Body of pancreas (tissue), 4 donors: ENCODE measurements at regions not wholly inside any gene's neighbourhood (a gene's known extent, or its start where the extent isn't known, plus 50 kb on each side); places are given as distances from the start of the nearest gene placed in this dataset.

Experiments used
- ATAC-seq: fragments of 150-250 bp; one replicate; pipeline ENCODE4 v1.9.1; 2016
- DNase-seq, 4 donors: peaks; one replicate each; pipeline ENCODE4 v3.0.0-alpha.2; 2019
- H3K27ac ChIP-seq, 4 donors: fragments of 200-600 bp; sonication (generic); 1 replicate in 3 of 4; 2 replicates in 1 of 4; pipeline versions ENCODE4 v1.5.1 to v1.6.1; 2016 to 2019; ENCODE audit warnings: mild to moderate bottlenecking in 1 of 4, mixed read lengths in 1 of 4, moderate library complexity in 1 of 4
- H3K27me3 ChIP-seq, 2 donors: fragments of 200-600 bp; sonication (generic); one replicate each; pipeline ENCODE4 v1.6.0; 2016; ENCODE audit warnings: mild to moderate bottlenecking in 1 of 2
- H3K36me3 ChIP-seq, 2 donors: fragments of 200-600 bp; sonication (generic); replicated peaks in 1 of 2; 2 replicates each; pipeline ENCODE4 v1.5.1; 2016; ENCODE audit warnings: low read depth in 2 of 2; ENCODE audit not compliant: insufficient read depth in 1 of 2
- H3K4me1 ChIP-seq: fragments of 200-600 bp; sonication (generic); one replicate; pipeline ENCODE4 v1.6.0; 2016
- H3K4me3 ChIP-seq, 2 donors: fragments of 200-600 bp; sonication (generic); 1 replicate in 1 of 2; 2 replicates in 1 of 2; pipeline ENCODE4 v1.5.1; 2016 to 2019
- H3K9me3 ChIP-seq, 3 donors: fragments of 200-600 bp; sonication (generic); 1 replicate in 2 of 3; 2 replicates in 1 of 3; pipeline ENCODE4 v1.5.1; 2016
- POLR2A ChIP-seq, 3 donors: fragments of 450-650 bp; IDR thresholded peaks; one replicate each; pipeline ENCODE4 v1.6.1; 2016; ENCODE audit warnings: antibody characterized with exemption in 3 of 3, mild to moderate bottlenecking in 2 of 3
- WGBS, 2 donors: methylation state at CpG; one replicate each; pipeline ENCODE4 v1.1.5; 2017; 5-methylcytosine and 5-hydroxymethylcytosine counted together
- intact Hi-C: fragments of 100-400 bp; cut with DNase I; formaldehyde crosslinking; loops from one replicate; pipeline ENCODE4 v1.15.1; 2023
- TF ChIP-seq, protein P1 (sequence below), 7 experiments: fragments of 450-650 bp in 4 of 7; fragments of 200-600 bp in 3 of 7; sonication (generic) in 3 of 7; IDR thresholded peaks; one replicate each; pipeline ENCODE4 v1.5.1; 2016 to 2019; ENCODE audit warnings: antibody characterized with exemption in 7 of 7

DNA sequence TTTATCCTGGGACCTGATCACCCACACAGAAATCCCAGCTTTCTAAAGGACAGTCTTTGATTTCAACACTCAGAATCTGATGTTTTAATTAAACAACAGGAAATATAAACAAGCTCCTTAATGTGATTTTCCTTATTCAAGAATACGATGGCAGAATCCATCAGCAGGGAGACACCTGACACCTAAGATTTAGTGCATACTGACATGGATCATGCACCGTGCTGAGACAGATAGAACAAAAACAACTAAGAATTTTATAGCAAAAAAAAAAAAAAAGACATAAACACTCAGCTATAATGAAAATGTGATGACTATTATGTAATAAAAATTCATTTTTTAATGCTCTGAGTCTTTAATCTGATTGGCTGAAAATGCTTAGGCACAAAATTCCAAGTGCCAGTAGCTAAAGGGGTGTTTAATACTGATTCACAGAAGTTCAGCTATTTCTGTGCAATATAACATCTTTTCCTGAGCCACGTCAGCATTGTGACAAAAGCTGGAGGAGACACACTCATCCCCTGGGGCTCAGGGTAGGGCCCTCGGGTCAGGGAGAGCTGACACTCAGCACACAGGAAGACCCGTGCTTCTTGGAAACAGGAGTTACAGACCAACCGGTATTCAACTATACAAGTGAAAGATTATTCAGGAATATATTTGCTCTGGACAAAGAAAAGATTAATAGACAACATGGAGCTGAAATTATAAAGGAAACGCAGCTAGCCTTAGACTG is 247.4 kb downstream of the FBXO15 start:
- no peak for TF ChIP-seq POLR2A (IDR thresholded peaks at IDR 0.05)
- TF ChIP-seq, protein P1, sequence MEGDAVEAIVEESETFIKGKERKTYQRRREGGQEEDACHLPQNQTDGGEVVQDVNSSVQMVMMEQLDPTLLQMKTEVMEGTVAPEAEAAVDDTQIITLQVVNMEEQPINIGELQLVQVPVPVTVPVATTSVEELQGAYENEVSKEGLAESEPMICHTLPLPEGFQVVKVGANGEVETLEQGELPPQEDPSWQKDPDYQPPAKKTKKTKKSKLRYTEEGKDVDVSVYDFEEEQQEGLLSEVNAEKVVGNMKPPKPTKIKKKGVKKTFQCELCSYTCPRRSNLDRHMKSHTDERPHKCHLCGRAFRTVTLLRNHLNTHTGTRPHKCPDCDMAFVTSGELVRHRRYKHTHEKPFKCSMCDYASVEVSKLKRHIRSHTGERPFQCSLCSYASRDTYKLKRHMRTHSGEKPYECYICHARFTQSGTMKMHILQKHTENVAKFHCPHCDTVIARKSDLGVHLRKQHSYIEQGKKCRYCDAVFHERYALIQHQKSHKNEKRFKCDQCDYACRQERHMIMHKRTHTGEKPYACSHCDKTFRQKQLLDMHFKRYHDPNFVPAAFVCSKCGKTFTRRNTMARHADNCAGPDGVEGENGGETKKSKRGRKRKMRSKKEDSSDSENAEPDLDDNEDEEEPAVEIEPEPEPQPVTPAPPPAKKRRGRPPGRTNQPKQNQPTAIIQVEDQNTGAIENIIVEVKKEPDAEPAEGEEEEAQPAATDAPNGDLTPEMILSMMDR (IDR thresholded peaks at IDR 0.05) = no peak
- H3K27ac ChIP-seq = no peak overlapping the region
- no peaks in the 10 kb centered on the region for H3K9me3 ChIP-seq
- 38 to 43% methylated on average over 7 of the region's 7 CpGs for WGBS, 2 donors
- intact Hi-C loops = no loop called here
- H3K36me3 ChIP-seq = no peaks in the 10 kb centered on the region
- ATAC-seq = no peak
- H3K4me3 ChIP-seq = no peak overlapping the region
- no peaks in the 10 kb centered on the region for H3K4me1 ChIP-seq
- DNase-seq = no peak
- H3K27me3 ChIP-seq = no peaks in the 10 kb centered on the region

DNA sequence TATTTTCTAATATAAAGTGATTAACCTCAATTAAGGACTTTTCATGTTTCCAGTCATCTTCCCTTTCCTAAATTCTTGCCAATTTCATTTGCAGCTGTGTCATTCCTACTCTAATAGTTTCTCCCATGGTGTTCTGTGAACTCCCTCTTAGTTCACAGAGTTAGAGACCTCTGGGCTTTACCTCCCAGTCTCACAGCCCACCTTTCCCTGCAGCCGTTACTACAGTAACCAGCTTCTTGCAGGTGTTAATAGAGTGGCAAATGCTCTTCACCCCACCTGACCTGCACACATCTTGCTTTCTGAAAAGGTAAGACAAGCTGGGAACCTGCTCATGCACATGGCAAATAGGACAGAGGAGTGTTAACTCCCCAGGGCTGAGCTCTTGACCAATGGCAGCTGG is 250.1 kb downstream of the FBXO15 start:
- Histone ChIP-seq H3K9me3 (no peaks in the 10 kb centered on the region), H3K36me3 (no peaks in the 10 kb centered on the region), H3K27me3 (no peaks in the 10 kb centered on the region), H3K4me1 (no peaks in the 10 kb centered on the region), H3K4me3 (no peak overlapping the region), H3K27ac (no peak overlapping the region)
- no peak for ATAC-seq
- DNase-seq = no peak
- intact Hi-C loops = no loop called here
- 33 to 46% methylated on average over 1 of the region's 1 CpG for WGBS, 2 donors
- TF ChIP-seq POLR2A (IDR thresholded peaks at IDR 0.05) = no peak
- TF ChIP-seq, protein P1 (IDR thresholded peaks at IDR 0.05) = no peak

DNA sequence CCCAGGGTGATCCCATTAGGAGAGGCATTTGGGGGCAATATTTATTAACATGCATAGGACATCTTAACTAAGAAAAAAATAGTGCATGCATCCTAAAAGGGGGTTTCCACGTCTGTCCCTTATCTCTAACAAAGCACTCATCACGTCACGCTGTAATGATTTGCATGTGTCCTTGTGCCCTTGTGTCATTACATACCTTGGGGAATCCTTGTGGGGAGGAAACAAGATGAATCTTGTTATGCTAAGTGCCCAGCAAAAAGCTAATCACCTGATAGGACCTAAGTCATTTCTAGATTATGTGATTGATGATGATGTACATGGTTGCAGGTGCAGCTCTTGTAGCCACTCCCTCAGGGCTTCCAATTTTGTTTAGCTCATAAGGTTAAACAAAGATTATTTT is 250.9 kb downstream of the FBXO15 start:
- ATAC-seq = no peak
- Histone ChIP-seq H3K9me3 (no peaks in the 10 kb centered on the region), H3K4me1 (no peaks in the 10 kb centered on the region), H3K4me3 (no peak overlapping the region), H3K36me3 (no peaks in the 10 kb centered on the region), H3K27me3 (no peaks in the 10 kb centered on the region), H3K27ac (no peak overlapping the region)
- DNase-seq = no peak
- TF ChIP-seq POLR2A (IDR thresholded peaks at IDR 0.05) = no peak
- TF ChIP-seq, protein P1 (IDR thresholded peaks at IDR 0.05) = no peak
- intact Hi-C loops = no loop called here
- WGBS, 2 donors = 33 to 51% methylated on average over 3 of the region's 3 CpGs

DNA sequence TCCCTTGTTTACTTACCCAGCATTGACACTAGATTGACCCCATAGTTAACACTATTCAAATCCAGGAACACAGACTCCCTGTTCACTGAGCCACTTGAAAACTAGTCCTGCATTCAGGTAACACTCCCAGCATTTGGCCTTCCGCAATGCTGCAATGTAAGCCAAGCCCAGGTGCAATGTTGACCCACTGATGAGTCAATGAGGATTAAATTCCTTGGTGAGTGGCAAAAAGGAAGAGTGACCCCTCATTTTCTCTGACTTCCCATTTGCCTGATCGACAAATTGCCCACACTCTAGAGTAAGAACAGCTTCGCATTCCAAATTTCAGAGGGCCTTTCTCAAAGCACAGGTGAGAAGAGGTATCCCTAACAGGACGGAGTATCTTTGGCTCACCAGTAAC is 251.9 kb downstream of the FBXO15 start:
- Histone ChIP-seq H3K27me3 (no peaks in the 10 kb centered on the region), H3K4me3 (no peak overlapping the region), H3K4me1 (no peaks in the 10 kb centered on the region), H3K9me3 (no peaks in the 10 kb centered on the region), H3K36me3 (no peaks in the 10 kb centered on the region), H3K27ac (no peak overlapping the region)
- intact Hi-C loops = no loop called here
- TF ChIP-seq POLR2A (IDR thresholded peaks at IDR 0.05) = no peak
- TF ChIP-seq, protein P1 (IDR thresholded peaks at IDR 0.05) = no peak
- no peak for ATAC-seq
- no peak for DNase-seq
- 42 to 43% methylated on average over 4 of the region's 4 CpGs for WGBS, 2 donors

DNA sequence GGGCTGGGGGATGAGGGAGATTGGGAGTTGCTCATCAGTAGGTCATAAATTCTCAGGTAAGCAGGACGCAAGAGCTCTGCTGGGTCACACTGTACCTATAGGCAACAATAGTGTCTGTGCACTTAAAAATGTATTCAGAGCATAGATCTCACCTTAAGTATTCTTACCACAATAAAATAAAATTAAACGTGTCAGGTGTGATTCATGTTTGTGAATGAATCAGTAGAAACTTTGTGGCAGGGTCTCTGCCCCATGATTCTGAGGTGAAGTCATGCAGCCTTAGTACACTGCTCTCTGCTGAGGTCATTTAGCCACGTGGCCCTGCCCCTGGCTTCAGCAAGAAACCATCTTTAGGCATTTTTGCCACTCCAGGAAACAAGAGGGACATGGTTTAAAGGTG is 253.8 kb downstream of the FBXO15 start:
- no peak overlapping the region for H3K27ac ChIP-seq
- DNase-seq (no peak), ATAC-seq (no peak)
- H3K4me1 ChIP-seq = no peaks in the 10 kb centered on the region
- WGBS, 2 donors = 54% methylated on average over 3 of the region's 3 CpGs
- no peaks in the 10 kb centered on the region for H3K9me3 ChIP-seq
- no peak overlapping the region for H3K4me3 ChIP-seq
- TF ChIP-seq, protein P1 (IDR thresholded peaks at IDR 0.05) = no peak
- no peak for TF ChIP-seq POLR2A (IDR thresholded peaks at IDR 0.05)
- intact Hi-C loops = no loop called here
- no peaks in the 10 kb centered on the region for H3K27me3 ChIP-seq
- H3K36me3 ChIP-seq = no peaks in the 10 kb centered on the region
